COLO668 (cell line): ENCODE measurements at regions not wholly inside any gene's neighbourhood (a gene's known extent, or its start where the extent isn't known, plus 50 kb on each side); places are given as distances from the start of the nearest gene placed in this dataset.

Source experiments
- DNase-seq: peaks from one replicate; lab custom pipeline; 2025; ENCODE audit not compliant: unreplicated experiment; lab: John Stamatoyannopoulos, UW

GRCh38 chr9:87115785-87116184 is 168.5 kb upstream of the GAS1 start:
- DNase-seq: no peak

GRCh38 chr9:87116492-87116891 is 169.2 kb upstream of the GAS1 start:
- DNase-seq: no peak

- no peak for DNase-seq
Observed at GRCh38 chr9:87118594-87118993, 171.3 kb upstream of the GAS1 start.

GRCh38 chr9:87119328-87119881 is 172.1 kb upstream of the GAS1 start:
- DNase-seq: no peak

GRCh38 chr9:87120610-87121009 is 173.3 kb upstream of the GAS1 start:
- no peak for DNase-seq

- DNase-seq: no peak
Observed at GRCh38 chr9:87122947-87123685, 175.8 kb upstream of the GAS1 start.

GRCh38 chr9:87123830-87124229 is 176.5 kb upstream of the GAS1 start:
- no peak for DNase-seq

GRCh38 chr9:87125819-87126218 is 178.5 kb upstream of the GAS1 start:
- DNase-seq: no peak

GRCh38 chr9:87127543-87127942 is 180.2 kb upstream of the GAS1 start:
- no peak for DNase-seq

- DNase-seq: no peak
Observed at GRCh38 chr9:87127978-87128614, 180.8 kb upstream of the GAS1 start.

- no peak for DNase-seq
Observed at GRCh38 chr9:87128844-87129493, 181.7 kb upstream of the GAS1 start.

GRCh38 chr9:87135074-87135473 is 187.8 kb upstream of the GAS1 start:
- no peak for DNase-seq

GRCh38 chr9:87137718-87138117 is 190.4 kb upstream of the GAS1 start:
- DNase-seq: no peak

GRCh38 chr9:87138128-87139040 is 191.1 kb upstream of the GAS1 start:
- DNase-seq: no peak

GRCh38 chr9:87139099-87139730 is 191.9 kb upstream of the GAS1 start:
- DNase-seq: no peak

GRCh38 chr9:87140142-87140541 is 192.8 kb upstream of the GAS1 start:
- DNase-seq: no peak

GRCh38 chr9:87140605-87141109 is 193.4 kb upstream of the GAS1 start:
- DNase-seq: no peak

- DNase-seq: no peak
Observed at GRCh38 chr9:87141124-87141523, 193.8 kb upstream of the GAS1 start.

- DNase-seq: no peak
Observed at GRCh38 chr9:87146933-87147332, 199.6 kb upstream of the GAS1 start.

GRCh38 chr9:87147839-87148238 is 200.5 kb upstream of the GAS1 start:
- no peak for DNase-seq
